Right lung (tissue), 2 donors: ENCODE measurements at regions not wholly inside any gene's neighbourhood (a gene's known extent, or its start where the extent isn't known, plus 50 kb on each side); places are given as distances from the start of the nearest gene placed in this dataset.
A peak's percentile ranks its signal among the peaks of the same experiment; 100 is the strongest.

Experiments used
- DNase-seq, 2 donors: peaks; one replicate each; pipeline ENCODE4 v3.0.0-alpha.2; 2013

- DNase-seq: no peak
These were observed 232.0 kb downstream of the SOCS6 start for GRCh38 chr18:70520867-70521266.

DNA sequence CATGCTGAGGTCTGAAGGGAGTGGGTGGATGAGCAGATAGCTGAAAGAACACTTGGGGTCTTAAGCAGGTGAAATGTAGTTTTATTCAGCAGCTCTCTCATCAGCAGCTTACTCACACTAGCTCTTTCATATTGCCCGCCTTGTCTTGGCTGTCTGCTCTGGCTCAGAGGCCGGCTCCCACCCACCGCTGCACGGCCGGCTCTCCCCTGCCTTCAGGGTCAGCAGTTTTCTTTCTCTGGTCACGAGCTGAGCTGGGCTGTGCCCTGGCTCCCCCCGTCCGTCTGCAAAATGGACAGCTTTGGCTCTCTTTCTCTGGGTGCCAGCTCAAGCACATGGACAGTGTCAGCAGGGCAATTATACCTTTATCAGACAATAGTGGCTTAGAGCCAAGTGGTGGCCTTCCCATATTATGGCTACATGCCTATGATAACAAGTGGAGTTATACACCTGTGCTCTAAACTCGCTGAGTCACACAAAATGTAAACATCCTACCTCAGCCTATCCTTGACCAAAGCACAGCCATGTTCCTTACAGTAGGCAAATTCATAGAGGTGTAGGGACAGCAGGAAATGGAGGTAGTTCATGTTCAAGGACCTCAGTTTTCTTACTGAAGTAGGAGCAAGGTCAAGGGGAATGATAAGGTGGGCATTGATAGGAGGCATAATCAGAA lies 224.8 kb downstream of the SOCS6 start:
- no peak for DNase-seq

DNA sequence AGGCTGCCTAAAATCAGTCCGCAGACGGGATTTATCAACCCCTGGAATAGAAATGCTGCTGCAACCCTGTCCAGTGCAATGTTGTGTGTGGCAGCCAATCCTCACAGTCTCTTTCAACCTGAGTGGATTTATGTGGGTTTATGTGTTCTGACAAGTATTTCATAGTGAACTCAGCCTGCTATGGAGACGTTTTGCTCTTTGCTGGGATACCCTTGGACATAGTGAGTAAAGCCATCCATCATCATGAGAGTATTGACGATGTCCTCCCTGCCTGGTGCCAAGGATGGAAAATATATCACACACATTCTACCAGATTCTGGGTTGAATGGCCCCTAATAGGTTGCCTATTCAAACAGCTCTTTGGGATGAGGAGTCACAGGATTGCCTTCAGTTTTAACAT lies 219.1 kb downstream of the SOCS6 start:
- DNase-seq: no peak

GRCh38 chr18:70506511-70506910 lies 217.7 kb downstream of the SOCS6 start:
- DNase-seq: no peak

GRCh38 chr18:70503060-70503459 lies 214.2 kb downstream of the SOCS6 start:
- DNase-seq: no peak

DNA sequence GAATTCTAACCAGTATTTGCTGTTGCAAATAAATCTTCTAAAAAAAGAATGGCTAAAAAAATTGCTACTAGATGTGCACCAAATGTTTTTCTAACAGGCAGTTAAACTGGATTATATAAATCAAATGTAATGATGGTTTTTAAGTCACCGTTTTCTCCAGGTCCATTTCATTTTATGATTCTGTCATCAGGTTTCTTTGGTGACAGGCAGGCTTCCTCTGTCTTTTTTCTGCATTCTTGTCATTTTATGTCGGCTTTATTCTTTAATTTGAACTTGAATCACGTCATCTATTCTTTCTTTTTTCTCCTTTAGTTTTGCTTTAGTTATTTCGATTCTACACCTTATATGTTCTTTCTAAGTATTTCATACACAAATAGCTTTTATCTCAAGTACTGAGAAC lies 212.5 kb downstream of the SOCS6 start:
- no peak for DNase-seq

DNA sequence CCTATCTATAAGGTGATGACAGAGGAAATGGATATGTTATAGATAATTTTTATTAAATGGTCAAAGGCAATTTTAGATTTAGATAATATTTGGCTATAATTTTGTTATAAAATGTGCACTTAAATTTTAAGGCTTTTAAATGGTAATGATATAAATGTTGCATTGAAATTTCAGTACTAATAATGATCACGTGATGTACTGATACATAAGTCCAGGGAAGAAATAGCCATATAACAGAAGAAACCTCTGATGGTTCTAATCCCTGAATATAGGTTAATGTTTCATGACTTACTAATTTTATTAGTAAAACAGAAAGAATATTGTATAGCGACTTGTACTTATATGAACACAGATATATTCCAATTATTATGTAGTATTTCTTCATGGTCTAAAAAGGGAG lies 211.9 kb downstream of the SOCS6 start:
- no peak for DNase-seq

DNA sequence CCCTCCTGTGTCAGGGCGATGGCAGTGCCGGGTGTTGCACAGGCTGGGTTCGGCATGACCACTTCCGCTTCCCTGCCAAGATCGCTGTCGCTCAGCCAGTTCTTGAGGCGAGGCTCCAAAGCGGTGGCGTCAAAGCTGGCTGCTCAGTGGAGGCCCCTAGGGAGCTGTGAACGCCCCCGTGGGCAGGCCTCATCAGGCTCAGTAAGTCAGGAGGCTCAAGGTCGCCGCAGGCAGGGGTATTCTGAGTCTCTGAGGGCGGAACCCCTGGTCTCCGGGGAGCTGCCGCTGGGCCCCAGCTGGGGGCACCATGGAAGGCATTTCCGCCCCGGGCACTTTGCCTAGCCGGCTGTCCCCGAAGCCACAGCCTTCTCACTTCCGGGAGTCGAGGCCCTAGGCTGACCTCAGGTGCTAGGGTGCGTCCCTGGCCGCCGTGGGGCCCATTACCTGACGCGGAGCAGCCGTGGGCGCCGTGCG lies 210.4 kb downstream of the SOCS6 start:
- no peak for DNase-seq

GRCh38 chr18:70496353-70497294 lies 207.8 kb downstream of the SOCS6 start:
- no peak for DNase-seq

- no peak for DNase-seq
These were observed 205.7 kb downstream of the SOCS6 start for GRCh38 chr18:70494524-70494923.

DNA sequence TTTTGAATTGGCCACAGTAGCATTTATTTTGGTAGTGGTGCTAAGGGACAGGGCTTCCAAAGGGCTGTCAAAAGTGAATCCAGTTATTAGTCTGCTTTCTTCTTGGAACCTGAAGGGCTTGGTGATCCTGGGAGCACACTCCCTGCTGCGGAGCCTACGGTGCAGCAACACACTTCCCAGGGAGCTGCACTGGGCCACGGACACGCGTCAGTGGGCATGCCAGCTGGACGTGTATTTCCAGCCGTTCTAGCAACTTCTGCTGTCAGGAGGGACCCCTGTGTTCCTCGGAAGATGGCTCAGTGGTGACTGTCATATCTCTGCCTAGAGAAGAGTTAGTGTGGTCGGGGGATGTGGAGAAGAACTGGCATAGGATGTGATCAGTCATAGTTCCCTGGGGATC lies 204.6 kb downstream of the SOCS6 start:
- no peak for DNase-seq

GRCh38 chr18:70491734-70492348 lies 203.0 kb downstream of the SOCS6 start:
- DNase-seq: no peak

- peak; percentile 32 to 51 for DNase-seq
These were observed 201.4 kb downstream of the SOCS6 start for GRCh38 chr18:70489986-70490933.

- no peak for DNase-seq
These were observed 200.7 kb downstream of the SOCS6 start for GRCh38 chr18:70489571-70489970.

GRCh38 chr18:70469916-70470315 lies 181.1 kb downstream of the SOCS6 start:
- no peak for DNase-seq

DNA sequence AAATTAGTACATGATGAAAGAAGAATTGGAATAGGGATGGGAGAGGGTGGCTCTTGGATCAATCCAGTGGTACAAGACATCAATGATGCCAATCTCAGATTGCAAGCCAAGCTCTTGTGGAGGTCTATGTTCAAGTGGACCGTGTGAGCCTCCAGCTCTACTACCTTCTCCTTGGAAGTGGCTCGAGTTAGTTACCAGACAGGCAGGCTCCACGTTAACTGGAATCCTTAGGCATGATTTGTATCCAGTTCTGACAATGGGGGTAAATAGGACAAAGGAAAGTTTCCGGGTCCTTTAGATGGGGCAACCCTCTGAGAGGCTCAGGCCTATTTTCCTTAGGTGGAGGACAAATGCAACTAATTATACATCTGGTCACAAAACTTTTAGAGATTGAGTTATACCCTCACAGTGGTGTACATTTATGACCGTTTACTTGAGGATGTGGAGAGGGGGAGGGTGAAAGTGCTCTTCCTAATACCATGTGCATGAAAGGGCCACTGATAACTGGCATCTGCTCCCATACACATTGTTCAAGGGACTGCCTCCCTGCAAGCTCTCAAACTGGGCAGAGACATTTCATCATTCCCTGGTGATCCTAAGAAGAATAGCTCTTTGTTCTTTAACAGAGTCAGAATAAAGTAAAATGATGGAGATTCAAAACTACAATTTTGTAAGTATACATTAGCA lies 180.2 kb downstream of the SOCS6 start:
- DNase-seq: no peak

DNA sequence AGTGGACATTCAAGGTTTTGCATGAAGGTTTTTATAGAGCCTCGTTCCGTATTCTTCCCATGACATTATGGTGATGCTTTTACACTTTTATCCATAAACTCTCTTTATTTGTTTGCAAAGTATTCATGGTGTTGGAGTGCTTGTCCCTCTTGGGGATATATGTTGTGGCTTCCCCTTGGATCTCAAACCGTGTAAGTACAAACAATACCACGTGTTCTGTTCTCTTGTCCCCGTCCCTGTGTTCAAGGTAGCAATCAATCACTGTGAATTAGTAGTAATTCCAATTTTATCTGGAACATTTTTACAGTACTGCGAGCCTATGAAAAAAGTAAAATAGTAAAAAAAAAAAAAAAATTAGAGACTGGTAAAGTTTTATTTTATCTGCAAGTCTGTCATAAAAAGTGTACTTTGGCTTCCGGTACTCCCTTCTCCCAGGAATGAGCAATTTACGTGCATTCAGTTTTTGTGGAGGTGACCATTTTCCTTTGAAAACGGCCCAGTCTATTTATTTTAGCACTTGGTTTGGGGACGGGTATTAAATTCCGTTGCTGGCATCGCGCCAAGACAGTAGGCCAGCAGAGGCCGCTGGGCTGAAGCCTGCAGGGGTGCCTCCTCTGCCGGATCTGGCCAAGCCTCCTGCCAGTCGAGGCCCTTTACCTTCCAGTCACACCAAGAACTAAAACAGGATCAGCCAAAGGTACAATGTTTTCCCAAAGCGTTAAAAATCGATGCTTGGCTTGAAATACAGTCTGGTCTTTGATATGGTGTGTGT lies 175.7 kb downstream of the SOCS6 start:
- peak; percentile 64 to 67 for DNase-seq

DNA sequence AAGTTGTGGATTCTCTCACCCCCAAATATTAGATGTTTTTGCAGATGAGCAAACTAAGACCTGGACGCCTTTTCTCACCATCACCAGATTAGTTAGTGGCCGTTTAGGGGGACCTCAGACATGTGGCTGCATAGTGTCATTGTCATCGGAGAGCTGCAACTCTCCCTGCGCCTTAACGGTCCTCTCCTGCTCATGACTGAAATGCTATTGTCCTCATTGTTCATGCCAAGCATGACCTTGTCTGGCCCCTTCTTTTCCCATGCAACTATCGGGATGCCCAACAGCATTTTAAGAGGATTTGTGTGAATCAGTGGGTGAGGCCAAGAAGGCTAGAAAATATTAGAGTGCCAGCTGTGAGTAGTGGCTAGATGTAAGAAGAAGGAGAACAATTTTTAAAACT lies 174.2 kb downstream of the SOCS6 start:
- no peak for DNase-seq

- no peak for DNase-seq
These were observed 173.2 kb downstream of the SOCS6 start for GRCh38 chr18:70462078-70462439.
